Epithelial cell of prostate (primary cell): ENCODE measurements at regions not wholly inside any gene's neighbourhood (a gene's known extent, or its start where the extent isn't known, plus 50 kb on each side); places are given as distances from the start of the nearest gene placed in this dataset.
"Not testable (repeated sequence)": the region's sequence is repeated elsewhere in the genome, so short reads cannot be mapped to it uniquely, and the experiment has no call there.

ENCODE experiments used
- DNase-seq: peaks from one replicate; pipeline ENCODE4 v3.0.0-alpha.2; 2011; ENCODE audit warnings: low read depth, low spot score
- H3K27ac ChIP-seq: fragments of 450-650 bp; 2 replicates; pipeline ENCODE4 v1.5.1; 2017; ENCODE audit warnings: mild to moderate bottlenecking

DNA sequence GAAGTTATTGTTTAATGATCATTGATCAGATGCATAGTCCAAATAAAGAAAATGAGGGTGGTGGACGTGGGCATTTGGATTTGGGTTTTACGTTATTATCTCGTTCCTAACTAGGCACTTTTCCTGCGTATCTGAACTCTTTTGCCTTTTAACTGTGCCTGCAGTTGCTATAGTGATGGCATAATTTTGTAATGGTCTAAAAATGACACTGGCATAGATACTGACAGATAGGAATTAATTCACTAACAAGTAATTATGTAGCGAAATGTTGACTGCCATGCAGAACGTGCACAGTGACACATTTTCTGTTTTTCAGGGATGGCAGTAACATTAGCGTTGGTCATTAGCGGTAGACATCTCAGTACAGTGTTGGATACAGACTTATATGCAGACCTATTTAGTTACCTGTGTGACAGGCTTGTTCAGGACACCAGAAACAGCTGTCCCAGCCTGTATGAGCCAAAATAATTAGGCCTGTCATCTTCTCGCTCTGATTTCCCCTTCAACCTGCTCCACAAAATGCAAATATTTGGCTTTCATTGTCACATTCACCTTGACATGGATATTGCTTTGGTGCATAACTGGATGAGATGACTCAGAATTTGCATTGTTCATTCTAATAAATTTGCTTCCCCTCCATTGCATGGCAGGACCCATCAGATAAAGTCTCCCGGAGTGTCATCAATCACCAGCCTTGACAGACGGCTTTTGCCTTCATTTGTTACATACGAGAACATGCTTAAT is 413.3 kb upstream of the IRX1 start:
- no peak overlapping the region for H3K27ac ChIP-seq
- no peak for DNase-seq

DNA sequence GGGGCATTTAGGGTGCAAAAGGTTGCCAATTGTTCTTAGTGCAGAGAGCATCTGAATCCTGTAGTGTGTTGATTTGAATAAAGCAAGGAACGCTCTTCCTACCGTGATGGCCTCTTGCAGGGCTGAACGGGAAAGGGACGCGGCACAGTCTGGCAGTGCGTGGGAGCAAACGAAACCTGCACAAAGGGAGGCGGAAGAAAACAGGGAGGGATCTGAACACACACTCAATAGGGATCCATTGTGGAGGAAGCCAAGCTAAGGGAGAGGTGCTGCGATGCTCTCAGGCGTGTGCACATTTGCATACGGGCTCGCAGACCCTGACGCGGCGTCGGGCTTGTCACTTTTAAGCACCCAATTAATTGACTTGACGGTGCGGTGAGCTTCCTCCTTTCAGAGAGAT is 414.0 kb upstream of the IRX1 start:
- no peak for DNase-seq
- H3K27ac ChIP-seq, result no peak overlapping the region

DNA sequence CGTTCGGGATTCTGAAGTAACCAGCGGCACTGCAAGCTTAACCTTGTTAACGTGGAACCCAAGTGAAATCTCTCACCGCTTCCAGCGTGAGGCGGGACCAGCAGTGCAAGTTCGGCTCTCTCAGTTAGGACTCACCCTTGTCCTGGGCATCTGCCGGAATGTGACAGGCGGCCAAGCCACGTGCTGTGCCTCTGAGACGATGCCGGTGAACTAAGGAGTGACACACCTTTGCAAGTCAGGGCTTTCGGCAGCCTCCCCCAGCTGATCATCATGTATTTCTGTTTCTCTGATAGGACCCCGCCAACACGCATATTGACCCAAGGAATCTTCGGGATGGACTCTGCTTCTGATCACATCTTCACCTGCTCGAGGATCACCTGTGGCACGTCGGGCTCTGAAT is 415.0 kb upstream of the IRX1 start:
- DNase-seq, result no peak
- H3K27ac ChIP-seq, result no peak overlapping the region

DNA sequence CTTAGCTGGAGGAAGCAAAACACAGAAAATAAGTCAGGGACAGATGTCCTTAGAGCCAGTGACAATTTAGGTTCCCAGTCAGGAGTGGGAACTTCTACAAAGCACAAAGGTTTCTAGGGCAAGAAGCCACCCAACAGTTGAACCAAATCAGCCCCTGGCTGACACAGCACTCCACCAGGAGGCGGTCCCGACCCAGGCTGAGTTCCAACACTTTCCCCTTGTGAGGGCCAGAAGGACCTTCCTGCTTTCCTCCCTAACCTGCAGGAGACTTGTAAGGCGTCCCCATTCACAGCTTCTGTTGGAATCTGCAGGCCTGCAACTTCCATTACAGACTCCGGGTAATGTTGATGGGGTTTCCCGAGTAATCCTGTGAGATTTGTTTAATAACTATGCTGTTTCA is 416.4 kb upstream of the IRX1 start:
- no peak overlapping the region for H3K27ac ChIP-seq
- DNase-seq, result no peak

DNA sequence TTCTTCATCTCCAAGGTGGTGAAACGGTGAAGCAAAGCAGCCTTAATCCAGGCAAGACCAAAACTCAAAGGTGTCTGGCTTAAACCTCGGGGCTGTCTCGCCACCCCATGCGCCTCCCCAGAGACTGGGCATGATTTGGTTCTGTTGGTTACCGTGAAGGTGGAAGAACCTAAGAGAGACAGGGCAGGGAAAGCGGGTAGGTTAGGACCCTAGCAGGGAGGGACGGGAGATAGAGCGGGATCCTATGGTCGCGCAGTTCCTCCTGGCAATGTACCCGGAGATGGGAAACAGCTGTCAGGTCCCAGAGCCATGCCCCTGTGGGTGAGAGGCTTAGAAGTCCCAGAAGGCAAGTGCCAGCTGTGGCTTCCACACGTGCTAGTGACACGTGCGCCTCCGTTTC is 418.3 kb upstream of the IRX1 start:
- H3K27ac ChIP-seq, result no peak overlapping the region
- no peak for DNase-seq

DNA sequence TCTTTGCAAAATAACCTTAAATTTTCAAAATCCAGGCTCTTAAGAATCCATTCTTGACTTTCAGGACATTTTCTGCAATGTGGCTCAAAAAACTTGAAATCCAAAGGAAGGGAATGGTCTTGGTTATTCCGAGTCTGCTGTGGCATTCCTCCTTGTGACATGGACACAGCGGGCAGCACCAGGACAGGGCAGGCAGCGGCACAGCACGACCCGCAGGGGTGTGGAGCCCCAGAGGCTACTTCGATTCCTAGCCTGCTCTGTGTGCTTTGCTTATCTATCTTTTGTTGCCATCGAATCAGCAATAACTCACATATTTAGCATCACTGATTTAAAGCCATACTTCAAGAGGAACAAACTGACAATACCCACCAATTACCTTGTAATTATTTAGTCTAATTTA is 420.2 kb upstream of the IRX1 start:
- no peak overlapping the region for H3K27ac ChIP-seq
- no peak for DNase-seq

DNA sequence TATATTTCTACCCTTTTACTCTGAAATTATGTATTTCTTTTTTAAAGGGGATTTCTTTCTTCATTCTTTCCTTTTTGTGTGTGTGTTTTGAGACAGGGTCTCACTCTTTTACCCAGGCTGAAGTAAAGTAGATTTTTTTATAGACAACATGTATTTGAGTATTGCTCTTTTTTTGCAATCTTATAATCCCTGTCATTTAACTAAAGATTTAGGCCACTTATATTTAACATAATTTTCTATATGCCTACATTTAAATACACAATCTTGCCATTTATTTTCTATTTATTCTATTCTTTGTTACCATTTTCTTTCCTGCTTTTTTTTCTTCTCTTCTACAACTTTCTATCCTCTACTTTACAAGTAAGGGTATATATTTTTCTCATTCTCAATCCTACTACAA is 416.0 kb upstream of the IRX2 start:
- H3K27ac ChIP-seq, result no peak overlapping the region
- no peak for DNase-seq

DNA sequence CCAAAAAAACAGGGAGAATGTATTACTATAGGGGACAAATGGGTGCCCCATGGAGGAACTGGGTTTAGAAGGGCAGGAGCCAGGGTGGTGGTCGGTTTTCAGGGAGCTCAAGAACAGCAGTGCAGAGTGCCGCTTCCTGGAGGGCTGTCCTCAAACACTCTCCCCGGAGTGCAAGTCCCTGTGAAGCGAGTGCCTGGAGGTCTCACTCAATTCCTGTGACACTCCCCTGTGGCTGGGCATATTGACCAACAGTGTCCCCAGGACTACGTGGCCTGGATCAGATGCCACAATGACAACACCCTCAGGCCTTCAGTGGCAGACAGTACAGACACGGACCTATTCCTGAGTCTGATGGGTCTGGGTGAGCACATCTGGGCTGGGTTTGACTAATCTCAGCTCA is 412.1 kb upstream of the IRX2 start:
- no peak for DNase-seq
- H3K27ac ChIP-seq, result no peak overlapping the region

DNA sequence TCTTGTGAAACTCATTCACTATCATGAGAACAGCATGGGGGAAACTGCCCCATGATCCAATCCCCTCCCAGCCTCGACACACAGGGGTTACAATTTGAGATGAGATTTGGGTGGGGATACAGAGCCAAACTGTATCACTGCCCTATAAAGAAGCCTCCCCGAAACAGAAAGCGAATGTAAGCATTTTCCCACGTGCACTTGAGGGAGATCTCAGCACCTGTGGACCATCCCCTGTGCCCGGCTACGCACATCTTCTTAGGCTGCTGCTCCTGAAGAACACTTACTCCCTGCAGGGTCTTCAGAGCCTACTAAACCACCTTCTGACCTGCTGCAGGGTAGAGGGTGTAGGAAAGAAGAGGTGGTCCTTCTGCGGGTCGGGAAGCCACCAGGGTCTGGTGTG is 410.2 kb upstream of the IRX2 start:
- H3K27ac ChIP-seq, result no peak overlapping the region
- DNase-seq, result no peak

DNA sequence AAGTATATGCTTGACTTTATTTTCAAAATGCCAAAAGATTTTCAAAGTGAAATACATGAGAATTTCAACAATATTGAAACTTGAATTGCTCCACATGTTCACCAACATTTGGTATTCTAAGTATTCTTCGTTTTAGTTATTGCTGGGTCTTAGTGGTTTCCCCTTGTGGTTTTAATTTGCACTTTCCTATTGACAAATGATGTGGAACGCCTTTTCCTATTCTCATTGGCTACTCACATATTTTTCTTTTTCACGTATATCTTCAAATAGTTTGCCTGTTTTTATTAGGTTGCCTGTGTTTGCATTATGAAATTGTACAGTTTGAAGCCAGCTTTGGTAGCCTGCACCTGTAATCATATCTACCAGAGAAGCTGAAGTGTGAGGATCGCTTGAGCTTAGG is 405.7 kb upstream of the IRX2 start:
- no peak for DNase-seq
- no peak overlapping the region for H3K27ac ChIP-seq

DNA sequence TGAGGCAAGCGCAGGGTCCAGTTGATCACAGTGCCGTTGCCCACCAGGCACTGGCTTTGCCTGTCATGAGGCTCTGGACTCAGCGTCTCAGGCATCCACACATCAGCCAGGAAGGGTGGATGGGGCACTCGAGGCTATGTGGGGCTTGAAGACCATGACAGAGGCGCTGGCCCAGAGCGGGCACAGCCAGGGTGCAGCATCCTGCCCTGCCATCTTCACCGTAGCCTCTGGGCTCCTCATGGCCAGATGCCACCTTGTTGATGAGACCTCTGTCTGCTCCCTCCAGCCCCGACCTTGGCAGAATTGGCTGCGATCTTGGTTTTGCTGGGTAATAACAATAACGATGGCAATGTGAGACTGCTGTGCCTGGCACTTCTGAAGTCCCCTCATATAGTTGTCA is 404.2 kb upstream of the IRX2 start:
- no peak for DNase-seq
- H3K27ac ChIP-seq, result no peak overlapping the region

DNA sequence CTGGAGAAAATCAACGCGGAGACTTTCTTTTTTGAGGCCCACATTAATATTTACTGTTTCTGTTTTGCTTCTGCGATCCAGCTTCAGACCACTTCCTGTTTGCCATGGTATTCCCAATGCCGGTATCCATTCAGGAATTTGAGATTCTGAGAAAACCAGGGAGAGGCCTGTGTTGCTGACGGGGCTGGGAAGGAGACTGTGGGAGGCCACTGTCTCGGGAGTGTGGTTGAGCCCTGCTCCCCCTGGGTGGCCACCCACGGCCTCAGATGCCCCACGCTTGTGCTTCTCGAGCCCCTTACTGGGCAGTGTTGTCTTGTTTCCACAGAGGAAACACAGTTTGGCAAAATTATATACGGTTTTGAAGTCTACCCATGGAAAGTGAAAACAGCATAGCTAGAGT is 403.6 kb upstream of the IRX2 start:
- H3K27ac ChIP-seq, result no peak overlapping the region
- no peak for DNase-seq

DNA sequence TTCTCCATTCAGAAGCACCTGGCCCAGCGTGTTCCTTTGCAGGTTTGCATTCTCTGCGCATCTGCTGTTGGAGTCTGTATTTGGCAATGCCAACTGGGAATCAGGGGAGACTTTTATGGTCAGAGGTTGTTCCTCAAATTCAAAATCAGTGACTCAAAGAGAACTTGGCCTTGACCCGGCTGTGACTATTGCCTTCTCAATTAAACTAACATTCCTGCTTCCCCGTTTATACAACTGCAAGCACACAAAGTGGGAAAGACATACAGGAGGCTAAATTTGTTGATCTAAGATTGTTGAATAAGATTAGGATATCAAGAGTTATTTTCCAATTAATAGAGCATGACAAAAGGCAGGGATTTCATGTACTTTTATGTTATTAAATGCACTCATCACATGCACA is 402.4 kb upstream of the IRX2 start:
- H3K27ac ChIP-seq, result no peak overlapping the region
- no peak for DNase-seq

DNA sequence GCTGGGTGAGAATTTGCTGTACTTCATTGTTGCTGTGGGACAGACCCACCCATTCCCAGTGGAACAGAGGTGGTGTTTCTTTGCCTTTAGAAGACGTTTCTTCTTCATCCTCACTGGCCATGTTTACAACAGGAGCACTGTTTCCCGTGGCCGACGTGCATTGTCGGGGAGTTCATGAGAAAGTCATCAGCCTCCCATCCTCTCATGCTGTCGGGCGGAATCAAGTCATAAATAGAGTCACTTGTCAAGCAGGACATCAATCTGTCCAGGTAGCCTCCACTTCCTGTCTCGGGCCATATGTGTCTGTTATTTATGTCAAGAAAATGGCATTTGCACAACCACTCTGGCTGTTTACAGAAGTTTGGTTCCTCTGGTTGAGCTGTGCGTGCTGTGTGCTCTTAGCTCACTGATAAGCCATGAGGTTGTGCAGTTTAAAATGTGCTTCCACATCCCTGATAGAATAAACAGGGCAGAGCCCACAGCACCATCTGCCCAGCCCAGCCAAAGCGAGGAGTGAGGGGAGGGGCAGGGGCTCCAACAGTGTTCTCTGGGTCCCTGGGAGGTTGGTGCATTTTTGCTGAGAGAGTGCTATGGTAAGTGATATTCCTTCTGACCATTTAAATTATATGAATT is 401.9 kb upstream of the IRX2 start:
- H3K27ac ChIP-seq, result no peak overlapping the region
- no peak for DNase-seq

DNA sequence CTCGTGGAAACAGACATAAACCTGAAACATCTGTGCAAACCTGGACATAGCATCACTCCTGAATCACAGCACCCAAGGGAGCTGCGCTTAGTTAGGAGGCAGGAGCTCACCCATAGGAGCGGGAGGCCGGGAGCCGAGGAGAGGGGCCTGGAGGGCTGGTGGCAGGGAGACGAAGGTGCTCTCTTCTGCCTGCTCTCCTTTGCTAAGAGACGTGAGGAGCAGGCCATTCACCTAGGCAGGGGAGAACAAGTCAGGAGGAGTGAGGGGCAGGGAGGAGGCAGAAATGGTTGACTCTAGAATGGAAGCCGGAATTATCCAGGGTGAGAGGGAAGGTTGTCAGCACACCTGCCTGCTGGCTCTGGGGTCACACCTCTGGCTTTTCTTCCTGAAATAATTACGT is 398.4 kb upstream of the IRX2 start:
- no peak for DNase-seq
- H3K27ac ChIP-seq, result no peak overlapping the region

DNA sequence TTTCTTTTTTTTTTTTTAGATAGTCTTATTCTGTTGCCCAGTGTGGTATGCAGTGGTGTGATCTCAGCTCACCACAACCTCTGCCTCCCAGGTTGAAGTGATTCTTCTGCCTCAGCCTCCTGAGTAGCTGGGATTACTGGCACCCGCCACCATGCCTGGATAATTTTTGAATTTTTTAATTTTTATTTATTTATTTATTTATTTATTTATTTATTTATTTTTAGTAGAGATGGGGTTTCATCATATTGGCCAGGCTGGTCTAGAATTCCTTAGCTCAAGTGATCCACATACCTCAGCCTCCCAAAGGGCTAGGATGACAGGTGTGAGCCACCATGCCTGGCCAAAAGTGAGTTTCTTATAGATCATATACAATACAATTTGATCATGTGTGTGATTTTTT is 395.9 kb upstream of the IRX2 start:
- DNase-seq, H3K27ac ChIP-seq: not testable (repeated sequence)

DNA sequence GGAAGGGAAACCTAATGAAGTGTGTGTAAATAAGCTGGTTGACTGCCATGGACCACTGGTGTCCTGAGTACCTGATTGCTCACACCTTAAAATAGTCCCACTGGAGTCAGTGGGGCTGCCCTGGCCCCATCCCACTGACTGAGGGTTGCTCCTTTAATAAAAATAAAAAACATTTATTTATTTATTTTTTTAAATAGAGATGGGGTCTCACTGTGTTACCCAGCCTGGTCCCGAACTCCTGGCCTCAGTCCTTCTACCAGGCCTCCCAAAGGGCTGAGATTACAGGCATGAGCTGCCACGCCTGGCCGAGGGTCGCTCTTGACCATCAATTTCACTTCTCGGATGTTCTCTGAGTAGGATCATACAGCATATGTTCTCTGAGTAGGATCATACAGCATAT is 394.2 kb upstream of the IRX2 start:
- no peak overlapping the region for H3K27ac ChIP-seq
- DNase-seq, result no peak

DNA sequence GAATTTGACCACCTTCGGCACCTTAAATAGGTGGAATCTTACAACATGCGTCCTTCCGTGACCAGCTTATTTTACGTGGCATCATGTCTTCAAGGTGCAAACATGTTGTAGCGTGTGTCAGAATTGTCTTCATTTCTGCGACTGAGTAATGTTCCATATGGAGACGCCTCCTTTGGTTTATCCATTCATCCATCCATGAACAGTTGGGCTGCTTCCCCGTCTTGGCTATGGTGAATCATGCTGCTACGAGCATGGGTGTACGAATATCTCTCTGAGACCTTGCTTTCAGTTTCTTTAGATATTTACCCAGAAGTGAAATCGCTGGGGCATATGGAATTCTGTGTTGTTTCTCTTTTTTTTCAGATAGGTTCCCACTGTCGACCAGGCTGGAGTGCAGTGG is 391.9 kb upstream of the IRX2 start:
- H3K27ac ChIP-seq, result no peak overlapping the region
- DNase-seq, result no peak

DNA sequence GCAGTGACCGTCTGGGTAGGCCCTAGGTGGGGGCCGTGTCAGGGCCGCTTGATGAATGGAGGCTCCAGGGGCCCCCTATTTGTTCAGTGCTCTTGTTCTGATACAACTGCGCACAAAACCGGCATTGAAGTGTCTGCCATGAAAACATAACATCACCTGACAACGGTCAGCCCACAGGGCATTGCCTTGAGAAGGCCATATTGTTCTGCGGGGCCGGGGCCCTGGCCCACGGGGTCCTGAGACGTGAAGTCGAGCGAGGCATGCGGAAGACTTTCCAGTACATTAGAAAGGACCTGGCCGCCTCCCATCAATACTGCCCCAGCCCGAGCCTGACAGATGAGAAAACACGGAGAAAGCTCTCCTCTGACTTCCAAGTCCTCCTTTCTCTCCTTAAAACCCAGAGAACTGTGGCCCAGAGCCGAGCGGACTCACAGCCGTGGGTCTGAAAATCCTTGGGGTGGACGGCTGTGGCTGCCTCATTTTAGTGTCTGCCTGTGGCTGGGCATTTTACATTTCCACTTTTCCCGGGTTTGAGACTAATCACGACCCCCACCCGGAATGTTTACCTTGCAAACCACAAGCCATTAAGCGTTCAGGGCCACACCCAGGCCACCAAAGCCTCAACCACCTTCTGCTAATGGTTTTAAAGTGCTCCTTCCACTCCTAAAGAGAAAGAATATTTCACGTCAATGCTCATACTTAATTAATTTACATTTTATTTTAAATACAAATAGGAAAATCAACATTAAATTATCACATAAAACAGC is 391.0 kb upstream of the IRX2 start:
- DNase-seq, result no peak
- H3K27ac ChIP-seq, result no peak overlapping the region

DNA sequence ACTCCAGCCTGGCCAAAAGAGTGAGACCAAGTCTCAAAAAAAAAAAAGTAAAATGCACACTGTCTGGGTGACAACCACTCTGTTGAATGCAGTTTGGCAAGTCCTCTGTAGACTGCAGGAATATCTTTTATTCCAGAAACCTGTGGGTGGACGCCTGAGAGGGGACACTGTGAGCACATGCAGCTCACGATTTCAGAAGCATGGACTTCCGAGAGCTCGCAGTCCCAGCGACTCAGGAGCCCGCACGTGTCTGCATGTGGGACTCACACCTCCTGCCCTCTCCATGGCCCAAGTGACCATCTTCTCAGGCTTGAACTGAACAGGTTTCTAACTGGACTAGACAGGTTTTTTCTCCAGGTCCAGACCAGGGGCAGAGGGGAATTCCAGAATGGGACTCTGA is 388.6 kb upstream of the IRX2 start:
- DNase-seq, result no peak
- H3K27ac ChIP-seq, result no peak overlapping the region

DNA sequence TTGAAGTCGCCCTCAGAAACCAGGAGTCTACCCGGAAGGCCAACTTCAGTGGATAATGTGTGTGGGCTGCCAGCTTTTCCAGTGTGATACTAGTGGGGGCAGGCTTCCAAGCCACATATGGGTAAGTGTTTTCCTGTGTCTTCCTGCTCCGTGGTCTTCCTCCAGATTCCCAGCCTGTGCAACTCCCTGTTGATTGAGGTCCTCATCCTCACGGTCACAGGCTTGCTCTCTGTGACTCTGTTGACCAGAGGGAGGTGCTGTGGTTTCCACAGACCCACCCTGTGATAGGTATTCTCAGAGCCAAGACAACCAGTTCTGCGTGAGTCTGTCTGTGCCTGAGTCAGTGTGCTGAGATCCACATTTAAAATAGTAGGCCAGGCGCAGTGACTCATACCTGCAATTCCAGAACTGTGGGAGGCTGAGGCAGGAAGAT is 388.0 kb upstream of the IRX2 start:
- H3K27ac ChIP-seq, result no peak overlapping the region
- DNase-seq, result no peak

DNA sequence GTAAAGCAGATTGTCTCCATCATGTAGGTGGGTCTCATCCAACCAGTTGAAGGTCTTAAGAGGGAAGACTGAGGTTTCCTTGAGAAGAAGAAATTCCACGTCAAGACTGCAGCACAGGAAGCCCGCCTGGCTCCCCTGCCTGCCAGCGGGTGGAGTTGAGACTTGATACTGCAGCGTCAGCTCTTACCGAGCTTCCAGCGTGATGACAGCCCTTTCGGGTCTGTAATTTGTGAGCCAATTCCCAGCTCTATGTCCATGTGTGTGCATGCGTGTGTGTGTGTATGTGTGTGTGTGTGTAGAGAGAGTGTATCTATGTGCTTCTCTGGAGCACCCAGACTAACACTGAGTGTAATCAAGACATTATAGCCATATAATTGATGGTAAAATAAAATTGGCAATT is 379.7 kb upstream of the IRX2 start:
- no peak for DNase-seq
- no peak overlapping the region for H3K27ac ChIP-seq
